Activated CD4-positive, alpha-beta T cell treated with anti-CD3 and anti-CD28 coated beads, Interleukin-2, amount 10 ng/mL, durations not matched to agents 24 days and 14 days (primary cell): ENCODE measurements at regions not wholly inside any gene's neighbourhood (a gene's known extent, or its start where the extent isn't known, plus 50 kb on each side); places are given as distances from the start of the nearest gene placed in this dataset.

ENCODE experiments used
- DNase-seq: peaks from one replicate; pipeline ENCODE4 v3.0.0; 2022
- H3K27ac Mint-ChIP-seq: one replicate; pipeline ENCODE4 v1.8.0; 2022; ENCODE audit warnings: mild to moderate bottlenecking, mixed read lengths
- H3K27me3 Mint-ChIP-seq: one replicate; pipeline ENCODE4 v1.8.0; 2022; ENCODE audit warnings: mixed read lengths
- H3K36me3 Mint-ChIP-seq: one replicate; pipeline ENCODE4 v1.8.0; 2022; ENCODE audit warnings: low read depth, mild to moderate bottlenecking, mixed read lengths
- H3K4me1 Mint-ChIP-seq: one replicate; pipeline ENCODE4 v1.8.0; 2021; ENCODE audit warnings: mixed read lengths
- H3K4me3 Mint-ChIP-seq: one replicate; pipeline ENCODE4 v1.8.0; 2022; ENCODE audit warnings: mild to moderate bottlenecking, moderate library complexity, mixed read lengths
- H3K9me3 Mint-ChIP-seq: one replicate; pipeline ENCODE4 v1.8.0; 2021; ENCODE audit warnings: mixed read lengths
- intact Hi-C: fragments of 100-400 bp; cut with micrococcal nuclease; formaldehyde crosslinking; loops from one replicate; pipeline ENCODE4 v1.15.1; 2023

DNA sequence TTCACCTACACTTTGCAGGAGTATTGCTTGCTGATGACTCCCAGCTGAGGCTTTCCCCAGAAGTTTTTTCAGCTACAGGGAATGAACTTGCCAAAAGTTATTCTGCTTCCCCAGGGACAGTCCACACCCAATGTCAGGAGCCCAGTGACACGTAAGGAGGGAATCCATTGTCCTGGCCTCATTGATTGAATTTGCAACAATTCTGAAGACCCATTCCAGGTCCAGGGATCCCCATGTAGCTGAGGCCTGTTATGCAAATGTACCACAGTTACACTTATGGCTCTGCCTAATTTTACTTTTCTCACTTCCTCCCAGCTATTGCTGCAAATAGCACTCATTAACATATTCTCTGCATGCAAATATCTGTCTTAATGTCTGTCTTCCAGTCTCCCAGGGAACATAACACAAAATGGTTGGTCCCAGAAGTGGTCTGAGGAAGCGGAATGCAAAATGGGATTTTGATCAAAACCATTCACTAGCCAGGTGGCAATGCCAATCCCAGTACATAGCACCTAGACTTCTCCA lies 113.7 kb upstream of the ACTRT1 start:
- intact Hi-C loops: no loop called here
- DNase-seq: no peak
- H3K27ac Mint-ChIP-seq: no peak overlapping the region
- H3K4me3 Mint-ChIP-seq: no peak overlapping the region
- H3K36me3 Mint-ChIP-seq: no peaks in the 10 kb centered on the region
- no peaks in the 10 kb centered on the region for H3K4me1 Mint-ChIP-seq
- no peaks in the 10 kb centered on the region for H3K27me3 Mint-ChIP-seq
- H3K9me3 Mint-ChIP-seq: no peaks in the 10 kb centered on the region

GRCh38 chrX:128156204-128156603 lies 104.0 kb upstream of the ACTRT1 start:
- no peak for DNase-seq
- no peaks in the 10 kb centered on the region for H3K27me3 Mint-ChIP-seq
- no peak overlapping the region for H3K4me3 Mint-ChIP-seq

GRCh38 chrX:128142745-128143144 lies 90.5 kb upstream of the ACTRT1 start:
- no peak overlapping the region for H3K27ac Mint-ChIP-seq

More at GRCh38 chrX:128156204-128156603, 104.0 kb upstream of the ACTRT1 start:
- H3K27ac Mint-ChIP-seq: no peak overlapping the region
- H3K36me3 Mint-ChIP-seq: no peaks in the 10 kb centered on the region
- H3K9me3 Mint-ChIP-seq: peaks cover 5% of the 10 kb centered on the region
- intact Hi-C loops: no loop called here
- H3K4me1 Mint-ChIP-seq: no peaks in the 10 kb centered on the region

DNA sequence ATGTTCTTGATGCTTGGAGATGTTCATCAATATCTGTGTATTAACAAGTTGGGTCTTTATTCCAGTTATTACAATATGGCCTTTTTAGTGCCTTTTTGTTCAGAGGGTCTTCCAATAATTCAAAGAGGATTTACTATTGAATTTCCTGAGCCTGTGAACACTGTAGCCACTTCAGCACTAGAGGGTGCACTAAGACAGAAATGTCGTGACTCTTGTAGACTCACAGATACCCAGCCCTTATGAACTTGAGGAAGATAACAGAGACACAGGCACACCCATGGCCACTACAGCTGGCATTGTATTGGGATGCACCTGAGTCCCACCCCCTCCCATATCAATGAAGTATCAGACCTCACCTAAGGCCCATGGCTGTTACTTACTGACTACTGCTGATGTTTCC lies 54.4 kb upstream of the ACTRT1 start:
- Mint-ChIP-seq H3K4me1 (no peaks in the 10 kb centered on the region), H3K27ac (no peak overlapping the region), H3K9me3 (no peaks in the 10 kb centered on the region), H3K27me3 (no peaks in the 10 kb centered on the region), H3K4me3 (no peak overlapping the region), H3K36me3 (no peaks in the 10 kb centered on the region)
- intact Hi-C loops: no loop called here
- DNase-seq: no peak

More at GRCh38 chrX:128142745-128143144, 90.5 kb upstream of the ACTRT1 start:
- intact Hi-C loops: no loop called here
- Mint-ChIP-seq H3K4me3 (no peak overlapping the region), H3K27me3 (no peaks in the 10 kb centered on the region), H3K4me1 (no peaks in the 10 kb centered on the region), H3K9me3 (peaks cover 3% of the 10 kb centered on the region), H3K36me3 (no peaks in the 10 kb centered on the region)
- no peak for DNase-seq

DNA sequence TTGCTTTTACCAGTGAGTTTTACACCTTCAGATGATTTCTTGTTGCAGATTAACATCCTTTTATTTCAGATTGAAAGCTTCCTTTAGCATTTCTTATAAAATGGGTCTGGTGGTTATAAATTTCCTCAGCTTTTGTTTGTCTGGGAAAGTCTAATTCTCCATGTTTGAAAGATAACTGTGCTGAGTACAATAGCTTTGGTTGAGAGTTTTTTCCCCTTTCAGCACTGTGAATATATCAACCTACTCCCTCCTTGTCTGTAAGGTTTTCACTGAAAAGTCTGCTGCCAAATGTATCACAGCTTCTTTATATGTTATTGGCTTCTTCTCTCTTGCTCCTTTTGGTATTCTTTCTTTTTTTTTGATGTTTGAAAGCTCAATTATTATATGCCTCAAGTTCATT lies 53.5 kb upstream of the ACTRT1 start:
- no peak for DNase-seq
- H3K27ac Mint-ChIP-seq: no peak overlapping the region
- no peaks in the 10 kb centered on the region for H3K4me1 Mint-ChIP-seq
- H3K36me3 Mint-ChIP-seq: no peaks in the 10 kb centered on the region
- H3K9me3 Mint-ChIP-seq: no peaks in the 10 kb centered on the region
- no peak overlapping the region for H3K4me3 Mint-ChIP-seq
- intact Hi-C loops: no loop called here
- no peaks in the 10 kb centered on the region for H3K27me3 Mint-ChIP-seq
